Thyroid gland (tissue), 4 donors: ENCODE measurements at regions not wholly inside any gene's neighbourhood (a gene's known extent, or its start where the extent isn't known, plus 50 kb on each side); places are given as distances from the start of the nearest gene placed in this dataset.

Experiments
- POLR2A ChIP-seq, 2 donors: fragments of 450-650 bp; IDR thresholded peaks; one replicate each; pipeline ENCODE4 v1.6.1; 2017; ENCODE audit warnings: antibody characterized with exemption in 2 of 2, mild to moderate bottlenecking in 2 of 2, moderate library complexity in 1 of 2
- TF ChIP-seq, protein P1 (sequence below), 6 experiments: fragments of 200-600 bp in 3 of 6; fragments of 450-650 bp in 3 of 6; sonication (generic) in 3 of 6; IDR thresholded peaks; one replicate each; pipeline ENCODE4 v1.5.1; 2016 to 2019; ENCODE audit warnings: antibody characterized with exemption in 6 of 6, mild to moderate bottlenecking in 2 of 6, inconsistent platforms in 1 of 6, moderate library complexity in 1 of 6

DNA sequence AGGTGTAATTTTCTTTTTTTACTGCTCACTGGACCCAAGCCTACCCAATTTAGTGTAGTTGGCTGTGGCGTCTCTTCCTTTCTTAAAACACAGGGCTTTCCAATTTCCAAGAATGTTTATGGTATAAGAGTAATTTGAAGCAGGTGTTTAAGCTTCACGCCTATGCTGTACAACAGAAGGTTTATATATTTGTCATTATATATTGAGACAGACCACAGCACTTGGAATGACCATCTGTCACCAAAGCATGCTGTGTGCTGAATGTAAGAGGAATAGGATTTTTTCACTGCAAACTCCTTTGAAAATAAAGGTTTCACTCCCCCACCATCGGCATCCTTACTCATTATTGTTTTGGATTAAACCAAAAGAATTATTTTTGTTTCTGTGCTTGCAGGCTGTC is 325.7 kb downstream of the OTOL1 start:
- TF ChIP-seq POLR2A (IDR thresholded peaks at IDR 0.05) = no peak
- TF ChIP-seq, protein P1, sequence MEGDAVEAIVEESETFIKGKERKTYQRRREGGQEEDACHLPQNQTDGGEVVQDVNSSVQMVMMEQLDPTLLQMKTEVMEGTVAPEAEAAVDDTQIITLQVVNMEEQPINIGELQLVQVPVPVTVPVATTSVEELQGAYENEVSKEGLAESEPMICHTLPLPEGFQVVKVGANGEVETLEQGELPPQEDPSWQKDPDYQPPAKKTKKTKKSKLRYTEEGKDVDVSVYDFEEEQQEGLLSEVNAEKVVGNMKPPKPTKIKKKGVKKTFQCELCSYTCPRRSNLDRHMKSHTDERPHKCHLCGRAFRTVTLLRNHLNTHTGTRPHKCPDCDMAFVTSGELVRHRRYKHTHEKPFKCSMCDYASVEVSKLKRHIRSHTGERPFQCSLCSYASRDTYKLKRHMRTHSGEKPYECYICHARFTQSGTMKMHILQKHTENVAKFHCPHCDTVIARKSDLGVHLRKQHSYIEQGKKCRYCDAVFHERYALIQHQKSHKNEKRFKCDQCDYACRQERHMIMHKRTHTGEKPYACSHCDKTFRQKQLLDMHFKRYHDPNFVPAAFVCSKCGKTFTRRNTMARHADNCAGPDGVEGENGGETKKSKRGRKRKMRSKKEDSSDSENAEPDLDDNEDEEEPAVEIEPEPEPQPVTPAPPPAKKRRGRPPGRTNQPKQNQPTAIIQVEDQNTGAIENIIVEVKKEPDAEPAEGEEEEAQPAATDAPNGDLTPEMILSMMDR (IDR thresholded peaks at IDR 0.05) = no peak
